HUES64 (cell line): ENCODE measurements at regions not wholly inside any gene's neighbourhood (a gene's known extent, or its start where the extent isn't known, plus 50 kb on each side); places are given as distances from the start of the nearest gene placed in this dataset.
"Not testable (repeated sequence)": the region's sequence is repeated elsewhere in the genome, so short reads cannot be mapped to it uniquely, and the experiment has no call there.

Source experiments
- H3K27ac ChIP-seq: 2 replicates; pipeline ENCODE4 v1.7.0; 2013; ENCODE audit warnings: low read depth, low read length, inconsistent platforms
- H3K27me3 ChIP-seq: 2 replicates; pipeline ENCODE4 v1.6.1; 2013; ENCODE audit warnings: mild to moderate bottlenecking, low read length; ENCODE audit not compliant: insufficient read depth
- H3K36me3 ChIP-seq: 2 replicates; pipeline ENCODE4 v1.6.1; 2013; ENCODE audit warnings: mild to moderate bottlenecking, low read length; ENCODE audit not compliant: insufficient read depth
- H3K4me1 ChIP-seq: 2 replicates; pipeline ENCODE4 v1.6.1; 2013; ENCODE audit warnings: mild to moderate bottlenecking, low read length, moderate library complexity; ENCODE audit not compliant: insufficient read depth
- H3K4me3 ChIP-seq: 2 replicates; pipeline ENCODE4 v1.5.1; 2013; ENCODE audit warnings: mild to moderate bottlenecking, low read length, moderate library complexity
- H3K9ac ChIP-seq: 2 replicates; pipeline ENCODE4 v1.6.1; 2013; ENCODE audit warnings: mild to moderate bottlenecking, low read depth, low read length
- H3K9me3 ChIP-seq: 2 replicates; pipeline ENCODE4 v1.6.1; 2013; ENCODE audit warnings: low read depth, low read length; ENCODE audit not compliant: insufficient read depth
- WGBS: fragments of 150-250, 120-280 bp; methylation state at CpG from one replicate; pipeline ENCODE4 v1.1.7; 2013; ENCODE audit warnings: missing lambda C conversion rate; 5-methylcytosine and 5-hydroxymethylcytosine counted together

GRCh38 chr10:10722422-10722821 is 295.2 kb upstream of the CELF2 start:
- Histone ChIP-seq H3K27ac (no peak overlapping the region), H3K4me3 (no peak overlapping the region), H3K36me3 (no peaks in the 10 kb centered on the region), H3K27me3 (no peaks in the 10 kb centered on the region), H3K9ac (no peak overlapping the region), H3K9me3 (no peaks in the 10 kb centered on the region), H3K4me1 (no peaks in the 10 kb centered on the region)

GRCh38 chr10:10725196-10725595 is 292.5 kb upstream of the CELF2 start:
- Histone ChIP-seq H3K27me3 (no peaks in the 10 kb centered on the region), H3K9me3 (no peaks in the 10 kb centered on the region), H3K4me3 (no peak overlapping the region), H3K36me3 (no peaks in the 10 kb centered on the region), H3K4me1 (no peaks in the 10 kb centered on the region), H3K9ac (no peak overlapping the region), H3K27ac (no peak overlapping the region)
- WGBS = 93% methylated on average over 5 of the region's 5 CpGs

DNA sequence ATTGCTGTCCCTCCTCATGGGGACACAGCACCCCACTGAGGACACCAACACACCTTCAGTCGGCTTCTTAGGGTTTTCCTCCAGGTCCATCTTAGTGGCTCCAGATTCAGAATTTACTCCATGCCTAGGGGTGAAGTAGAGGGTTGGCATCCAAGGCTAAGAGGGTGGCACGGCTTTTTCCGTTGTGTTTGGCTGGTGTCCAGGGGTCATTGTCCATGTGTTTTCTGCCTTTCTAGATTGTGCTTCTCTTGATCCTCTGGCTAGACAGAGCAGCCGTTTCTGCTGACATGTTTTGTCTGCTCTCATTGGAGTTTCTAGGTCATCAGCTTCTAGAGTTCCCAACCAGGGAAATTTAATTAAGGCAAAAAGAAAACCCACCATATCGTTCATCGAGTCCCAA is 291.6 kb upstream of the CELF2 start:
- Histone ChIP-seq H3K4me1 (no peaks in the 10 kb centered on the region), H3K27me3 (no peaks in the 10 kb centered on the region), H3K4me3 (no peak overlapping the region), H3K27ac (no peak overlapping the region), H3K36me3 (no peaks in the 10 kb centered on the region), H3K9me3 (no peaks in the 10 kb centered on the region), H3K9ac (no peak overlapping the region)
- 97% methylated on average over 6 of the region's 6 CpGs for WGBS

GRCh38 chr10:10727411-10727810 is 290.3 kb upstream of the CELF2 start:
- H3K27ac ChIP-seq, H3K9ac ChIP-seq, H3K27me3 ChIP-seq, H3K4me3 ChIP-seq, H3K36me3 ChIP-seq, H3K9me3 ChIP-seq, H3K4me1 ChIP-seq: not testable (repeated sequence)
- 96% methylated on average over 14 of the region's 14 CpGs for WGBS

- H3K9ac ChIP-seq = no peak overlapping the region
- no peaks in the 10 kb centered on the region for H3K36me3 ChIP-seq
- WGBS = 93% methylated on average over 5 of the region's 5 CpGs
- no peaks in the 10 kb centered on the region for H3K9me3 ChIP-seq
- H3K27me3 ChIP-seq = no peaks in the 10 kb centered on the region
- no peak overlapping the region for H3K27ac ChIP-seq
- H3K4me3 ChIP-seq = no peak overlapping the region
- no peaks in the 10 kb centered on the region for H3K4me1 ChIP-seq
Measured at GRCh38 chr10:10727812-10728211, 289.9 kb upstream of the CELF2 start.

DNA sequence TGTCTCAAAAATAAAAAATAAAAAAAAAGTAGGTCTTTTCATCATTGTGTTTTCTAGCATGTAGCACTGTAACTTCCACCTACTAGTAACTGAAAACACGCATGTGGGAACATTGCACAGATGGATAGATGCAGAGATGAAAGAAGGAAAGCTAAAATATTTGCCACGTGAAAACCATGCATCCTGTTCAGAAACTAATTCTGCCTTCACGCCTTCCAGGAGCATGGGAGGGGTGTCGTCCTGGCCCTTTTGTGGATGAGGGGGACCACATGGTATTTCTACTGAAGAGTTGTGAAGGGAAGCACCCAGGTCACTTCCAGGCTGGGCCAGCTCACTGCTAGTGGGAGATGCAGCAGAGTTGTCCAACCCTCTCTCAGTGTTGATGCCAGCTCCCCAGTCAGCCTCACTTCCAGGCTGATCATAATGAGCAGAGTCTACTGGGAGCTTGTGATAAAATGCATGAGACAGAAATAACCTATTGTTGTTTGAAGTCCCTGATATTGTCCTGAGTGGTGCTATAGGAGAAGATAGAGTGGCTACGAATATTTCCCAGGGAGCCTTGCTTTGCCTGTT is 287.1 kb upstream of the CELF2 start:
- no peak overlapping the region for H3K9ac ChIP-seq
- H3K27me3 ChIP-seq = no peaks in the 10 kb centered on the region
- H3K27ac ChIP-seq = no peak overlapping the region
- no peaks in the 10 kb centered on the region for H3K4me1 ChIP-seq
- WGBS = 95% methylated on average over 5 of the region's 5 CpGs
- no peaks in the 10 kb centered on the region for H3K9me3 ChIP-seq
- H3K36me3 ChIP-seq = no peaks in the 10 kb centered on the region
- no peak overlapping the region for H3K4me3 ChIP-seq

DNA sequence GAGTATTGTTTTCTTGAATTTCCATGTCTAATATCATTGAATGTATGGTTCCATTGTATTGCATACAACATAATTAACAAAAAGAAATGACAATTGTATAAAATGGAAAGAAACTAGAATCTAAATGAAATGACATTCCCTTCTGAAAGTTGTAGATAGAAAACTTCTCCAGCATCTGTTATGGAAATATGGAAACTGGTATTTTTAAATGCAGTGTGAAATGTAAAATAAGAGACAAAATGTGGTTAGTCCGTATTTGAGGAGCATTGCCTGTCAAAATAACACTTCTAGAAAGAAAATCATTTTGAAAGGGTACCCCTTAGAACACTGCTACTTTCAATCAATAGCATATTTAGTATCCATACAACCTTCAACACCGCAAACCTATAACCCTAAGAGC is 286.3 kb upstream of the CELF2 start:
- Histone ChIP-seq H3K27ac (no peak overlapping the region), H3K4me3 (no peak overlapping the region), H3K36me3 (no peaks in the 10 kb centered on the region), H3K9ac (no peak overlapping the region), H3K9me3 (no peaks in the 10 kb centered on the region), H3K4me1 (no peaks in the 10 kb centered on the region), H3K27me3 (no peaks in the 10 kb centered on the region)
- WGBS = 88% methylated on average over 1 of the region's 2 CpGs

DNA sequence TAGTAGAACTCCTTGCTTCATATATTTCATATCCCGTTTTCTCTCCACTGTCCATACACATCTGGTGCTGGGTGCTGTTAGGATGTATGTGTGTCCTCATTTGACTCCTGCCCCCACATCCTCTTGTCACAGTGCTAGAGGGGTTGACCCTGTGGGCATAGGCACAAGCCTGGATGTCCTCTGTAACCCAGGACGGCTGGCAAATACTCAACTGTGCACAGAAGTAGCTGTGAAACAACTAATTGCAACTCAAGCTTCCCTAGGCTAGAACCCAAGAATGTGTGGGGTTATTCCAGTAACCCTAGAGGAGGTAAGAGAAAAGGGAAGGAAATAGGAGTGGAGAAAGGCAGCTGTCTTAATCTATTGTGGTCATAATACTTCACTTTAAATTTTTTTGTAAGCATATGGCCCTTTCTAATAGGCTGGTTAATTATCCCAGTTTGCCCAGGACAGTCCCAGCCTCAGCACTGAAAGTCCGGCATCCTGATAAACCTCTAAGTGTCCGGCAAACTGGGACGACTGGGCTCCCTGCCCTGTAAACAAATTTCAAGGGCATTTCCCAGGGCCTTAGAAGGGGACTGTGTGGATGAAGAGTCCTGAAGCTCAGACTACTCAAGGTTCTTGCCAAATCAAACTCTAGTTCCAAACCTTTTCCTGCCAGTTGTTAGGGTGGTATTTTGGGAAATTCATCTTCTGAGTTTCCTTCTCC is 283.2 kb upstream of the CELF2 start:
- Histone ChIP-seq H3K27ac (no peak overlapping the region), H3K36me3 (no peaks in the 10 kb centered on the region), H3K27me3 (no peaks in the 10 kb centered on the region), H3K4me3 (no peak overlapping the region), H3K9ac (no peak overlapping the region), H3K9me3 (no peaks in the 10 kb centered on the region), H3K4me1 (no peaks in the 10 kb centered on the region)
- 93% methylated on average over 4 of the region's 5 CpGs for WGBS

DNA sequence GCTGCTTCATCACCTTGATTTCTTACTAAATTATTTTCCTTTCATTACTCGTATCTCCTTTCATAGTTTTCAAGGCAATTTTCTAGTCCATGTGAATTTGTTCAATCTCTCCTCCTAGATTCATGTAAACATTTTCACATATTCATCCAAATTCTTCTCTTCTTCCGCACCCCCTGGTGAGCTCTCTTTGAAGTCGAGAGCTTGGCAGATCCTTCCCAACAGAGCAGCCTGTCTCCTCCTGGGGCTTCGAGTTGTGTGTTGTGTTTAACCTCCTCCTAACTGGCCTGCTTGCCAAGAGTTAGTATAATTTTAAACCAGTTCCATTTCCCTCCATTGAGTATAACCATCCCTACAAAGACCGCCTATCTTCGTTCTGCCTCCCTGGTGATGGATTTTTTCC is 272.4 kb upstream of the CELF2 start:
- Histone ChIP-seq H3K9ac (no peak overlapping the region), H3K27me3 (no peaks in the 10 kb centered on the region), H3K4me3 (no peak overlapping the region), H3K36me3 (no peaks in the 10 kb centered on the region), H3K27ac (no peak overlapping the region), H3K9me3 (peaks cover 12% of the 10 kb centered on the region; the same call in 1 of the 2 replicates), H3K4me1 (0 out of 2 replicates have a peak, but pooled peaks cover 9% of the 10 kb centered on the region)
- WGBS = 64% methylated on average over 6 of the region's 6 CpGs

GRCh38 chr10:10755490-10755889 is 262.2 kb upstream of the CELF2 start:
- Histone ChIP-seq H3K4me1 (no peaks in the 10 kb centered on the region), H3K9ac (no peak overlapping the region), H3K27ac (no peak overlapping the region), H3K36me3 (no peaks in the 10 kb centered on the region), H3K9me3 (no peaks in the 10 kb centered on the region), H3K27me3 (no peaks in the 10 kb centered on the region), H3K4me3 (no peak overlapping the region)
- WGBS = 96% methylated on average over 8 of the region's 9 CpGs

DNA sequence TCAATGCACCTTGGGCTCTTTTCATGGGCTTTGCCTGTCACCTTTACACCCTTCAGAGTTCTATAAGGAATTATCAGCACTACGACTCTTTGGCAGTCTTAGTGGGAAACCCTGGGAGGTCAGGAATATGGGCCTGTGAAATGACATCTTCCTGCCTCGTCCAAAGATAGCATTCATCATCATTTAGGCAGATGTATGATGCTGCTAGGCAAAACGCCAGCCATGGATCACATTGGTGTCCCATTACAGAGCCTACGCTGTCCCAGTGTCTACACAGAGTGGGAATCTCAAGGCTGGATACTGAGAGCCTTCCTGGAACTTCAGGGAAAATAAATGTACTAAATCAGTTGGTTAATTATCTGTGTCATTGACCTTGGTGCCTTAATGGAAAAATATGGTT is 259.4 kb upstream of the CELF2 start:
- Histone ChIP-seq H3K9me3 (no peaks in the 10 kb centered on the region), H3K4me1 (no peaks in the 10 kb centered on the region), H3K4me3 (no peak overlapping the region), H3K36me3 (no peaks in the 10 kb centered on the region), H3K27ac (no peak overlapping the region), H3K9ac (no peak overlapping the region), H3K27me3 (no peaks in the 10 kb centered on the region)
- WGBS = 91% methylated on average over 4 of the region's 4 CpGs

DNA sequence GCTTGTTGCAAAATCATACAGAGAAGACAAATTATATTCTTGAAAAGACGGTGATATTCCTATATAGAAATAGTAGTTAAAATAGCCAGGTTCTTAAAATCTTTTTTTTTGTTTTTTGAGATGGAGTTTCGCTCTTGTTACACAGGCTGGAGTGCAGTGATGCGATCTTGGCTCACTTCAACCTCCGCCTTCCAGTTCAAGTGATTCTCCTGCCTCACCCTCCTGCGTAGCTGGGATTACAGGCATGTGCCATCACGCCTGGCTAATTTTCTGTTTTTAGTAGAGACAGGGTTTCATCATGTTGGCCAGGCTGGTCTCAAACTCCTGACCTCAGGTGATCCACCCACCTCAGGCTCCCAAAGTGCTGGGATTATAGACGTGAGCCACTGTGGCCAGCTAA is 257.9 kb upstream of the CELF2 start:
- WGBS = 95% methylated on average over 6 of the region's 7 CpGs
- H3K36me3 ChIP-seq, H3K4me1 ChIP-seq, H3K9me3 ChIP-seq, H3K27me3 ChIP-seq, H3K9ac ChIP-seq, H3K4me3 ChIP-seq, H3K27ac ChIP-seq: not testable (repeated sequence)
